IPS-NIHi7 (cell line): ENCODE measurements at regions not wholly inside any gene's neighbourhood (a gene's known extent, or its start where the extent isn't known, plus 50 kb on each side); places are given as distances from the start of the nearest gene placed in this dataset.

Experiments
- DNase-seq: peaks from one replicate; pipeline ENCODE4 v3.0.0; 2012; ENCODE audit warnings: mixed read lengths; ENCODE audit errors: extremely low spot score

DNA sequence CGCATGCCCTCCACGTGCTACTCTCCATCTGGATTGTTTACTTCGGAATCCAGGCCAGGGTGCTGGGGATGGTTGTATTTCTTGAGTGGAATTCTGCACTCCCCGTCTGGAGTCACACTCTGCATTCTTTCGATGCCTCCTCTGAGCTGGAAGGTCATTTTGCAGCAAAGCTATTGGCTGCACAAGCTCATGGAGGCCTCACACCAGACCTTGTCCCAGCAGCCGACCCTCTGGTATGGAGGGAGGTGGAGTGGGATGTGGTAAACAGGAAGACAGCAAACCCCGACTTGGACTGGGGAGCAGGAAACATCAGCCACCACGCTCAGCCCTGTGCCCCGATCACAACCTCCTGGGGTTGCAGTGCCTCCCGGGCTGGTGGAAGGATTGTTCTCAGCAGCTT is 225.3 kb upstream of the LNX1 start:
- no peak for DNase-seq

DNA sequence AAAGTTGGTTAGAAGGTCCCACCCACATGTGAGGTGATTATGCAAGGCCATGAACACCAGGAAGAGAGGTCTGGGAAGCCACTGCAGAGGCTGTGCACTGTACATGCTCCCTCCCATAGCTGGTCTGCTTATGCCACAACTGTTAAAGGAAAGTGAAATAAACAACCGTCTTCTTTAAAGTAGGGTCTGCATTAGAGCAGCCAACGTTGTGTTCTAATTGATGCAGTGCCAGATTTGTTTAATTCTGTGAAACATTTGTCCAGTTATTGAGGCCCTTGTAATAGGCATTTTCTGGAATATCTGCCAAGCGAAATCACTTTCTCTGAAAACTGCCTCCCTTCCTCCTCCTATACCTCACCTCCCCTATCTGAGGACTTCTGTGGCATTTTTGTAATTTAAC is 224.0 kb upstream of the LNX1 start:
- DNase-seq: no peak

GRCh38 chr4:53813998-53814397 is 222.7 kb upstream of the LNX1 start:
- DNase-seq: no peak

- DNase-seq: no peak
Observed at GRCh38 chr4:53810643-53811042, 219.4 kb upstream of the LNX1 start.

- DNase-seq: no peak
Observed at GRCh38 chr4:53809816-53810215, 218.5 kb upstream of the LNX1 start.

- no peak for DNase-seq
Observed at GRCh38 chr4:53805291-53805690, 214.0 kb upstream of the LNX1 start.

DNA sequence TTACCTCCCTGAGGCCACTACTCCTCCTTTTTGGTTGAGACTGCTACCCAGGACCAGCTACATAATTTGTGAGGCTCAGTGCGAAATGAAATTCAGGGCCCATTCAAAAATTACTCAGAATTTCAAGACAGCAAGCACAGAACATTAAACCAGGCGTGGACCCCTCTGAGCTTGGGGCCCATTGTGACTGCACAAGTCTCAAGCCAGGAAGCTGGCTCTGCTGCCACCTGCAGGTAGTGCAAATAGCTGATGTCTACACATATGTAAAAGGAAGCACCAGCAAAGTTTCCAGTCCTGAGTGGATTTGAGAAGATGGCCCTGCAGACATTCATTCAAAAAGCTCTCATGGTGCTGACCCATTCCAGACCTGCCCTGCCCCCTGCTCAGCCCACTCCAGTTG is 213.4 kb upstream of the LNX1 start:
- DNase-seq: peak; percentile 64

GRCh38 chr4:53802500-53802899 is 211.2 kb upstream of the LNX1 start:
- DNase-seq: no peak

DNA sequence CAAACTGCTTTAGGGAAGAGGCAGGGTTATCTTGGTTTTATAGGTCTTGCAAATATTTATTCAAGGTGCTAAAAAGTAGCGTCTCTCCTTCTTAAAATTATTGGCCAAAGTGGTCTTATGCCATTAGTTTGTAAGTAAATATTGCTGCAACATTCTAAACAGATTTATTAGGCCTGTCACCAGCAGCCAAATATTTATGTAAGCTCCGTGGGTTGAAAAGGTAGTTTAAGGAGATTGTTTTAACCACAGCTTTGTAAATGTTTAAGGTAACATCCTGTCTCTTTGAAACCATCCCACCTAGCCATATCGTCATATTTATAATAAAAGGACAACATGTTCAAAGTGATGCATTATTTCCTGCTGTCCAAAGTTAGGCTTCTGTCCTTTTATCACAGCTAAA is 210.1 kb upstream of the LNX1 start:
- DNase-seq: no peak

DNA sequence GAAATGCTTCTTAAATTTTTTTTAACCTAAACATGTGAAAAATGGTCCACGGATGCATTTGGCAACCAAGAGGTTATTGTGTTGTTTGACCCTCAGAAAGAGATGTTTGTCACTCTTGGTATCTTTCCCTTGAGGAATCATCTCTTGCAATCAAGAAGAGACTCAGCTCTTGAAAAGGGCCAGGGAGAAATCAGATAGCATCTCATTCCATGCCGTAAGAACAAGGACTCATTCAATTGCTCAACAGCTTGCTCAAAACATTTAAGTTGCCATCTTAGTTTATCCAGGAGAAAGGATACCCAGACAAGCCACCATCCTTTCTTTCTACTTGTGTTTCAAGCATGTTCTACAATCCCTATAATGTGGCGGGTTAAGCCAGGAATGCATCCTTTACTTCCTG is 209.5 kb upstream of the LNX1 start:
- no peak for DNase-seq

- DNase-seq: no peak
Observed at GRCh38 chr4:53793096-53793495, 201.8 kb upstream of the LNX1 start.

GRCh38 chr4:53790286-53790685 is 199.0 kb upstream of the LNX1 start:
- no peak for DNase-seq

DNA sequence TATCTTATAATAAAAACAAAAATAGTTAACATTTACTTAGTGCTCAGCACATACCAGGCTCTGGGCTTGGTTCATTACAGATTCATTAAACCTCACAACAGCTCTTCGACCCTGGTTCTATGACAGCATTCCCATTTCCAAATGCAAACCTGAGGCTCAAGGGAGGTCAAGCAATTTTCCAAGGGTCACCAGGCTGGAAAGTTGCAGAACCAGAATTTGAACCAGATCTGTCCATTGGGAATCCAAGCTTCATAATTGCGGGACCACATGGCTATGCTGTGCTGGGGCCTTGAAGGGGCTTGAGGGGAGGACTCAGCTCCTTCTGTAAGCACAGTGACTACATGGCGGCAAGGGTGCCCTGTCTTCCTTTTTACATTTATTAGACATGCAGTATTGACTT is 197.3 kb upstream of the LNX1 start:
- DNase-seq: no peak

DNA sequence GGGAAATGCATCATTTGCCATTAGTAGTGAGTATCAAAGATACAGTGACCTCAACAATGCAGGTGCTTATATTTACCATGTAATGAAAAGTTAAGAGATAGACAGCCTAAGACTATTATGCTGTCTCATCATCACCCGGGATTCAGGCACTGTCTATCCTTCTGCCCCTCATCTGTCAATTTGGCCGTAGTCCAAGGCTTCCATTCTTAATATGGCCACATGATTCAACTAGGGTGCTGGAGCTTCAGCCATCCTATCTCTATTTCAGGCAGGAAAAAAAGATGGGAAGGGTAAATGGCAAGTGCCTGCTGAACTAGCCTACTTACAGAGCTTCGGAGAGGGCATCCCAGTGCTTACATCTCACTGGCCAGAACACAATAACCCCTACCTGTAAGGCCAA is 196.7 kb upstream of the LNX1 start:
- DNase-seq: no peak

DNA sequence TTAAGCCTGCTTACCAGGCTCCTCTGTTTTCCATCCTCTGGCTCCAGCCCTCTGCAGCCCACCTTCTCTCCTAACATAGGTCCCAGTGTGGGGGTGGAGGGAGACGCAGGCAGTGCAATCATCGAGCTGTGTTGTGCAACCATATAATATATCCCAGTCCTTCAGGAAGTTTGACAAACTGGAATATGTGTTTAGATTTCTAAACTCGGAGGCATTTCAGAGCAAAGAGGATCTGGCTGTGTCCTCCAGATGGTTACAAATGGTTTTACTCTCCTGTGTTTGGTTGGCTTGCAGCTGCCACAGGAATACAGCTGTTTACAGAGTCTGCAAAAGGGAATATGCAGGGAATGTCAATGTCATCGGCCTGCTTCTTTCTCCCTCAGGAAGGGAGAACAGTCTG is 195.3 kb upstream of the LNX1 start:
- DNase-seq: no peak

DNA sequence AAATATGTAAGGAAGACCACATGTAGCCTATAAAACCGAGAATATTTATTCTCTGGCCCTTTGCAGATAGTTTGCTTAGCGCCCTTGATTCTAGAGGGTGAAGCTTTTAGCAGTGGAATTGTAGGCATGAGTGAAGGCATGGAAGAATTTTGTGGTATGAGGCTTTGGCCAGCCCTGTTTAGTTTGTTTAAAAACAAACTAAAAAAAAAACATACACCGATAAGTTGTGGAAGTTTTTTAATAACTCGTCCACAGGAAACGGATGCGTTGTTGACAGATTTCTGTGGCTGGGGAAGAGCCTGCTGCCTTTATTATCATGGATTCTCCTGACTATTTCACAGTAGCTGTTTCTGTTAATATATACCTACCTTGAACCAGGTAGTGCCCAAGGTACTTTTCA is 194.7 kb upstream of the LNX1 start:
- DNase-seq: no peak

- DNase-seq: no peak
Observed at GRCh38 chr4:53784112-53784511, 192.8 kb upstream of the LNX1 start.

GRCh38 chr4:53783208-53783859 is 192.0 kb upstream of the LNX1 start:
- DNase-seq: no peak

DNA sequence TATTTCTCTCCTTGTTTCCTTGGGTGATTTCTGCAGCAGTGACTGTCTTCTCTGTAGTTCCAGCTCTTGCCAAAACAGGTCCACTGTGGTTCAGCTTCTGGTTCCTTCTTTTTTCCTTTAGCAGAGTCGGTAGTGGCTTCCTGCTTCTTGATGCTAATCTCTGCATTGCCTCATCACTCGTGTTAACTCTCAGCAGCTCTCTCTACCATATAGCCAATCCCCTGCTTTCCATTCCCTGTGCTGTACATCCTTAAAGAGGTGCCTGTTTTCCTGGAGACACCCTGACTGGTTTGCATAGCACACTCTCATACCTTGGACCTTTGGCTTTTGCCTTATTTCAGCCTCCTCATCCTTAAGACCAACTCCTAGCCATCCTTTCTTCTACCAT is 191.2 kb upstream of the LNX1 start:
- DNase-seq: no peak

DNA sequence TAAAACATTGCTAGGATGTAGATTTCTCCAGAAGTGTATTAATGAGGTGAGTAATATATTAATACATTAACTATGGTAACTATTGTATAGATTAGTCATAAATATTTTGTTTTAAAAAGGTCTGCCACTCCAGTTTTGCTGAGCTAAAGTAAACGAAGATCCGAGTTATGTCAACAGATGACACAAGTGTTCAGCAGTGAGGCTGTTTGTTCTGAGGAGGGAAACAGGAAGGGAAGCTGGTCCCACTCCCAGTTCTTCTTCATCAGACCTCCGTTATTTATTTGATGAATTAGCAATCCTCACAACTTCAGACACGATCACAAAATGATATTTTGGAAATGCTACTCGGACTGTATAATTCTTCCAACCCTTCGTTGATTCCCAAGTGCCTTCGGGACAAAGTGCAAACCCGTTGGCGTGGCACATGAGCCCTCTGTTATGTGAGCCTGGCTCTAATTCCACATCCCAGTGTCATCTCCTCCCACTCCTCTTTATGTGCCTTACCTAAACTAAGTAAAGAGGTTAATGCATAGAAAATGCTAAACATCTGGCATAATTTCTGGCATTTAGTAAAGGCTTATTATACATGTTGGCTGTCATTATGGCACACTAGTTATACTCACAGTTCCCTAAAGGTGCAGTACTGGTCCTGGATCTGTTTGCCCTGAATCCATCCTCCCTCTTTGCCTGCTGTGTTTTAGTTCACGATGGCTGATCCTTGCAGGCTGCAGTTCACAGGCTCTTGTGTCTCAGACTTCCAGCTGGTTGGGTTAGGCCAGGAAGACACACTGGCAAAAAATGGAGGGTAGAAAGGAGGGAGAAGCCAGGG is 190.6 kb upstream of the LNX1 start:
- DNase-seq: no peak

- DNase-seq: no peak
Observed at GRCh38 chr4:53780736-53781400, 189.6 kb upstream of the LNX1 start.

- DNase-seq: no peak
Observed at GRCh38 chr4:53779025-53779424, 187.7 kb upstream of the LNX1 start.

DNA sequence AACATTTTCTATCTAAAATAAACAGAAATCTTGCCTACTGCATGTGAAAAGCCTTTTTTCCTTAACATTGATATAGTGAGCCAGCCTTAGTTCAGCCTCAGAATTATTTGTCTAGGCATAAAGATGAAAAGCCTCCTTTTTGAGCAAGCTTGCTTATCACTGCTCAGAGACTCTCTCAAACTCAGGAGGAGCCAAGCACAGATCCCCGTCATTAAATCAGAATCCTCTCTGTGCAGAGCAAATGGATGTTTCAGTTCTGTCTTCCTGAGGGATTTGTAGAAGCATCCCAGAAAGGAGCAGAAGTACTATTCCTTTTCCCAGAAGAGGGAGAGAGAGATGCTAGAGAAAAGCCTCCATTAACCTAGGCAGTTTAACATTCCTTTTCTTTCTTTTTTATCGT is 186.9 kb upstream of the LNX1 start:
- no peak for DNase-seq
